GM18517 (cell line): ENCODE measurements at regions not wholly inside any gene's neighbourhood (a gene's known extent, or its start where the extent isn't known, plus 50 kb on each side); places are given as distances from the start of the nearest gene placed in this dataset.

Source experiments
- ATAC-seq: cut with Tn5 transposase; IDR thresholded peaks from one replicate; pipeline ENCODE4 v1.9.1; 2021; ENCODE audit warnings: mild to moderate bottlenecking, moderate library complexity; ENCODE audit not compliant: unreplicated experiment

DNA sequence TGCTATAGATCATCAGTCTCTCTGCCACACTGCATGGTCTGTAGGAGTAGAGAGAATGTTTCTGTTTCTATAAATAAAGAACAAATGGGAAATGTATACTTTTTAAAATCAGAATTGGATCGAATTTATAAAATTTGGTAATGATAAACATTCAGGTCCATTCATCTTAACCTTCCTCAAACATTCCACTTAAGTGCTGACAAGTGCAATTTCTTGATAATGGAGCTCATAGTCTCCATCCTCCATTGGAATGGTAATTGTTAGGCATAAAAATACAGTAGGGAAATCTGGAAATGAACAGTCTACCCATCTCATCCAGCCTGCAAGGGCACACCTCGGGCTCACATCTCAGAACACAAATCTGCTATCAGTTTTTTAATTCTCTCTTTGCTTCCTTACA is 122.6 kb upstream of the PACRGL start:
- ATAC-seq, result no peak

- ATAC-seq, result no peak
These were observed 119.4 kb upstream of the PACRGL start for GRCh38 chr4:20580907-20581306.

DNA sequence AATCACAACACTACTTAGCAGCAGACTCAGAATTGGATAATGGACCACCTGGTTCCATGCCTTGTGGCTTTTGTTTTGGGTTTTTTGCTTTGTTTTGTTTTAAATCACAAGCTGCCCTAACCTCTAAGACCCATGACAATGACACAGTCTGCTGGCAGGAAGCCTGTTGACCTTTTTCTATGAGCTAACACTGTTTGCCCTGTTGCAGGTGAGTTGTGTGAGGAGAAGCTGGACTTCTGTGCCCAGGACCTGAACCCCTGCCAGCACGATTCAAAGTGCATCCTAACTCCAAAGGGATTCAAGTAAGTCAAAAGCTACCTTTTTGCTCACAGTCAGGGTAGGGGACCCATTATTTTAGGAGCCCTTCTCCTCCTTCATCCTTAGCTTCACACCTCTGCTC is 110.8 kb upstream of the PACRGL start:
- no peak for ATAC-seq

GRCh38 chr4:20590849-20591248 is 109.4 kb upstream of the PACRGL start:
- ATAC-seq, result no peak

- no peak for ATAC-seq
These were observed 108.7 kb upstream of the PACRGL start for GRCh38 chr4:20591571-20591970.

GRCh38 chr4:20592013-20592412 is 108.2 kb upstream of the PACRGL start:
- no peak for ATAC-seq

DNA sequence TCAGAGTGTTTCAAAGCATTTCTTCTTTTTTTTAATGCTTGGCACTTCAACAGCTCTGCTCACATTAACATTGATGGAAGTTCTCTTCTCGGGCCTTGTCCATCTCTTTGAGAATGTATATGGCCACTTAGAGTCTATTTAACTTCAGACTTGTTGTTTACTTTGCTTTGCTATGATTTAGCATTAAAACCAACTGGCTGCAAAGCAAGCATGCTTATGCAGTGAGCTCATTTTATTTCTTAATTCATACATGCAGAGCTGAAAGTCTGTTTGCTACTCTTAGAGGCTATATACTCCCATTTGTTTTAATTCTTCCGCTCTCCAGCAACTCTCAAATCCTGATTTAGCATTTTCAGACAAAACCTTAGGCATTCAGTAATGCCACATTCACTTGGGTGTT is 107.6 kb upstream of the PACRGL start:
- no peak for ATAC-seq

DNA sequence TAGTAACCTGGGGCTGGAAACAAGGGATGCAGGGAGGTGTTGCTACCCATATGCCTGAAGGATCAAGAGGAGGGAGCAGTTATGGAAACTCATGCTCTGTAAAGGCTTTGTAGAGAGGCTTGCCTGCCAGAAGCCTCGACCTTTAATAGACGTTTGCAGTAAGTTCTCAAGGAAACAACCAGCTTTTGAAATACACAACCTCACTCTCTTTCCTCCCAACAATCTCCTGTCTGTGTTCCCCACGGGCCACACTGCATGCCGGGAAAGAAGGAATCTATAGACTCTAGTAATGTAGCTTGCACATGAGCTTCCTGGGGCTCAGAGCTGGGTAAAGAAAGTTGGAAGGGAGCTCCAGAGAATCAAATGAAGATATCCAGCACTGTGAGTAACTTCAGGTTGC is 101.6 kb upstream of the PACRGL start:
- no peak for ATAC-seq

DNA sequence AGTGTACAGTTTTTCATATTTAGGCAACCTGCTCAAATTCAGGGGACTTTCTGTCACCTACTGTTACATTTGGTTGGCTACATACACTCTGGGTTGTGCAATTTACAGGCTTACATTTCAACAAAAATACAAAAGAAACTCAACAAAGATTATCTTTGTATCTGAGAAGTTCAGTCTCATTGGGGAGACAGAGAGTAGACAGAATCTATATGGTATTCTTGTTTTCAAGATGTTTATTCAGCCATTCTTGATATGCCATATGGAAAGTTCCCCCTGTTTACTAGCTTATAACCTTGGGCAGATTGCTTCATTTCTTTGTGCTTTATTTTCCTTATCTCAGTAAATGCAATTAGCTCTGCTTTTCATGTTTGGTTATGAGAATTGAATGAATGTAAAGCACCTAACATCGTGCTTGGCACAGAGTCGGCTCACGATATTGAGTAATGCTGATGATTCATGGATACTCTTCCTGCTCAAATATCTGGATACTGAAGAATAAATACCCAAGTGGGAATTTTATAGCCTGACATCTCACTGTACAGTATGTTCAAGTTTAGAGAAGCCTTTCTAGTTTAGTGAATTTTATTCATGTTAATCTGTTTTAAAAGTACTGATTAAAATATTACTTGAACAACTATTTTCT is 96.5 kb upstream of the PACRGL start:
- no peak for ATAC-seq

- no peak for ATAC-seq
These were observed 87.9 kb upstream of the PACRGL start for GRCh38 chr4:20612313-20612712.

DNA sequence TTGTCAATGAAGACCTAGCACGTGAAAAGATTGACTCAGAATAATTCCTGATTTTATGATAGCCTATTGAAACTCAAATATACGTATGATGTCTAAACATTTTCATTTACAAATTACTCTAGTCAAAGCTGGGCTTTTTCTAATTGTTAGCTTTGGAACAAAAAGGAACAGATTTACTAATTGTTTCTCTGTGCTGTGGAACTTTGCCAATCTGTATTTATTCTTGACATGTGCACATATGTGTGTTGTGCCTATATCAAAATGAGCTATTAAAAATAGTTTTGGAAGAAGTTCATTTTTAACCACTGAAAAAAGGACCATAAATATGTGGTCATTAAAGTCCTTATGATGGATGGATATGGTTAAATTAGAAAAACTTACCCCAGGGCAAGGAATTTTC is 85.4 kb upstream of the PACRGL start:
- ATAC-seq, result no peak

- ATAC-seq, result no peak
These were observed 84.6 kb upstream of the PACRGL start for GRCh38 chr4:20615486-20616260.

DNA sequence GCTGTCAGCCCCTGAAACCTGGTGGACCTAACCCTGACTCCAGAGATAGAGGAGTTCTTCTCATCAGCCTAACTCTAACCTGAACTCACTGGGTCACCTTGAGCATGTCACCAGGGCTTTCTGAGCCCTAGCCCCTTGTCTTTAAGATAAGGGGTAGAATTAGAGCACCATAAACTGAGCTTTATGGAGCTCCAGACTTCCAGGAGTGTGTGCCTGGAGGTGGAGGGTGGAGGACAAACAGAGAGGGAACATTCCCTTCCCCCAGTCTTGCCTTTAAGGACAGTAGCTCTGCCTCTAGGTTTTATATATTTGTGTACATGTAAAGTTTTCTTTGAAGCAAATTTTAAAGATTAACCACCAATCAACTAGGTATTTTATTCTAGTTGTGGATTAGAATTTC is 83.9 kb upstream of the PACRGL start:
- ATAC-seq, result no peak

- no peak for ATAC-seq
These were observed 83.4 kb upstream of the PACRGL start for GRCh38 chr4:20616848-20617247.

- ATAC-seq, result no peak
These were observed 82.4 kb upstream of the PACRGL start for GRCh38 chr4:20617678-20618396.

DNA sequence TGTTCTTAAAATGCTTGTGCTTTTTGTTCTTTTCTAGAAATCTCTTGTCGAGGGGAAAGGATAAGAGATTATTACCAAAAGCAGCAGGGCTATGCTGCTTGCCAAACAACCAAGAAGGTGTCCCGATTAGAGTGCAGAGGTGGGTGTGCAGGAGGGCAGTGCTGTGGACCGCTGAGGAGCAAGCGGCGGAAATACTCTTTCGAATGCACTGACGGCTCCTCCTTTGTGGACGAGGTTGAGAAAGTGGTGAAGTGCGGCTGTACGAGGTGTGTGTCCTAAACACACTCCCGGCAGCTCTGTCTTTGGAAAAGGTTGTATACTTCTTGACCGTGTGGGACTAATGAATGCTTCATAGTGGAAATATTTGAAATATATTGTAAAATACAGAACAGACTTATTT is 81.5 kb upstream of the PACRGL start:
- no peak for ATAC-seq

- no peak for ATAC-seq
These were observed 78.8 kb upstream of the PACRGL start for GRCh38 chr4:20621476-20621875.

DNA sequence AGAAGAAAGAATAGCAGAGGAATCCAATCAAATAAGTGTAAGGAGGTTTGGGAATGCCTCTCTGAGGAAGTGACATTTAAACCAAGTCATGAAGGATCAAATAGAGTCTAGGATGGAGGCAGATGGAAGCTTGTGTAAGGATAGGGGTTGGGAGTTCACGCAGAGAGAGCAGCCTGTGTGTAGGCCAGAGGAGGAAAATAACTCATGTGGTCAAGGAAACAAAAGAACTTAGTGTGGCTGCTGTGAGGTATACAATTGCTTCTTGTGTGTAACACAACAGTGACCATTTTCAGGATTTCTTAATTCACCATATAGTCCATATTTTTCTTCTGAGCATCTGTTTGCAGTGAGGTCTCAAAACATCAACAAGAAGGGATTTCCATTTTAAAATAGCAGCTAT is 77.6 kb upstream of the PACRGL start:
- no peak for ATAC-seq

DNA sequence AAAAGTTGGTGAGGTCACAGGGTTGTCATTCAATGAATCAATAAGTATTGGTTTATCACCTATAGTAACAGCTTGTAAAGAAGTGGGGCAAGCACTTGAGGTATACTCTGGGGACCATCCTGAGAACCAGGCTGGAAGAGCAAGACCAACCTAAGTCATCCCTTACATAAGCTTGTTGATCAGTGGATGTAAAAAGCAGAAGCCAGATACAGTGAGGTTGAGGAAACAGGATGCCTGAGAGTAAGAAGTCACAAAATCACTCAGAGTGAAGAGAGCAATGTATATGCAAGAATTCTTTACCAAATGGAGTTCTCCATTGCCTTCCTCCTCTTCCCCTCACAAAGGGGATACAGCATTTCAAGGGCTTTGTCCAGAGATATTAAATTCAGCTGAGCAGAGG is 76.3 kb upstream of the PACRGL start:
- ATAC-seq, result no peak

DNA sequence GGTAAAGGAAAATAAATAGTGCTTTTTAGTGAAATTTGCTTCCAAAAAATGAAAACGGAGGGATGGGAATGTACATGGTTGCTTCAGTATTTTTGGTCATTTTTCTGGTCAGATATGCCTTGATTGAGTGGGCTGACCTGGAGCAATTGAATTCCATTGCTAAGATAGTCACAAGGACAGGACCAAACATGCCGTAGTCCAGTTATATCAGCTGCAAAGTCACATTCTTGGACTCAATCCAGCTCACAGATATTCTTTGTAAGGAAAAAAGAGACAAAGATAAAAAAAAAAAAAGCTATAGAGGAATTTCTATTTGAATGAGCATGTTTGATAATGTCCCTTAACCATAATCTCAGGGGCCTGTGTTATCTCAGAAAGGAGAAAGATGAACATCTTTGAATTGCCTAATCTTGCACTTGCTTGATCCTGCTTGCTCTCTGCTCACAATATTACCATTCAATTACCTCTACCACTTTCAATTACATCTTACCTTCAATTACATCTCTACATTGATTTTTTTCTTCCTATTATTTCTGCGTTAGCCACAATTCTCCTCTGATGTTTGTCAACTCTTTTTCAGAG is 75.4 kb upstream of the PACRGL start:
- ATAC-seq, result no peak

- ATAC-seq, result no peak
These were observed 74.8 kb upstream of the PACRGL start for GRCh38 chr4:20625426-20625825.
